CD4-positive, alpha-beta T cell (primary cell): ENCODE measurements at regions not wholly inside any gene's neighbourhood (a gene's known extent, or its start where the extent isn't known, plus 50 kb on each side); places are given as distances from the start of the nearest gene placed in this dataset.

Experiments
- ATAC-seq: fragments of 200-7000 bp; cut with Tn5 transposase; one replicate; pipeline ENCODE4 v1.10.0; 2022; ENCODE audit warnings: mild to moderate bottlenecking; ENCODE audit not compliant: poor library complexity
- CTCF ChIA-PET: fragments of 350-600 bp; sonication (Branson Sonifier 250); formaldehyde crosslinking; loops from one replicate; lab custom pipeline; 2021; ENCODE audit warnings: antibody characterized with exemption, inconsistent platforms; lab: Charles Lee
- POLR2A ChIA-PET: fragments of 350-600 bp; sonication (Branson Sonifier 250); formaldehyde crosslinking; loops from one replicate; lab custom pipeline; 2021; ENCODE audit warnings: antibody characterized with exemption, inconsistent platforms; lab: Charles Lee
- DNase-seq, 14 experiments: peaks; one replicate each; pipeline ENCODE4 v3.0.0-alpha.2; 2013 to 2020; ENCODE audit warnings: mixed read lengths in 2 of 14
- H3K27ac ChIP-seq, 2 donors: one replicate each; pipeline versions ENCODE4 v1.5.1 to v1.7.0; 2013; ENCODE audit warnings: low read length in 2 of 2, low read depth in 1 of 2, mild to moderate bottlenecking in 1 of 2
- H3K27me3 ChIP-seq, 2 experiments: 1 replicate in 1 of 2; 2 replicates in 1 of 2; pipeline versions ENCODE4 v1.6.1 to v1.7.0; 2013; ENCODE audit warnings: low read length in 2 of 2, control low read depth in 1 of 2, mild to moderate bottlenecking in 1 of 2, moderate library complexity in 1 of 2; ENCODE audit not compliant: insufficient read depth in 2 of 2, control insufficient read depth in 1 of 2
- H3K36me3 ChIP-seq: one replicate; pipeline ENCODE4 v1.6.1; 2013; ENCODE audit warnings: low read length, control low read depth; ENCODE audit not compliant: insufficient read depth
- H3K4me1 ChIP-seq: one replicate; pipeline ENCODE4 v1.6.1; 2013; ENCODE audit warnings: low read length, control low read depth; ENCODE audit not compliant: insufficient read depth
- H3K4me3 ChIP-seq: one replicate; pipeline ENCODE4 v1.5.1; 2013; ENCODE audit warnings: mild to moderate bottlenecking, low read length, moderate library complexity
- H3K9me3 ChIP-seq, 2 experiments: 1 replicate in 1 of 2; 2 replicates in 1 of 2; pipeline versions ENCODE4 v1.6.1 to v1.7.0; 2013; ENCODE audit warnings: low read length in 2 of 2, mild to moderate bottlenecking in 2 of 2, control low read depth in 1 of 2, moderate library complexity in 1 of 2; ENCODE audit not compliant: control insufficient read depth in 1 of 2, insufficient read depth in 1 of 2
- H3K27ac Mint-ChIP-seq: one replicate; pipeline ENCODE4 v1.8.0; 2020; ENCODE audit warnings: mixed read lengths
- H3K27me3 Mint-ChIP-seq: one replicate; pipeline ENCODE4 v1.8.0; 2021; ENCODE audit warnings: mixed read lengths
- H3K36me3 Mint-ChIP-seq: one replicate; pipeline ENCODE4 v1.8.0; 2021; ENCODE audit warnings: low read depth, mixed read lengths
- H3K4me1 Mint-ChIP-seq: one replicate; pipeline ENCODE4 v1.8.0; 2021; ENCODE audit warnings: low read depth, mixed read lengths
- H3K4me3 Mint-ChIP-seq: one replicate; pipeline ENCODE4 v1.8.0; 2020; ENCODE audit warnings: mild to moderate bottlenecking, mixed read lengths
- H3K9me3 Mint-ChIP-seq: one replicate; pipeline ENCODE4 v1.8.0; 2020; ENCODE audit warnings: mixed read lengths
- CTCF ChIP-seq: fragments of 200-600 bp; IDR thresholded peaks from one replicate; pipeline ENCODE4 v1.8.0; 2022; ENCODE audit warnings: antibody characterized with exemption, mild to moderate bottlenecking
- intact Hi-C, 2 experiments: fragments of 100-400 bp; cut with DNase I in 1 of 2; cut with micrococcal nuclease in 1 of 2; formaldehyde crosslinking; loops; one replicate each; pipeline versions ENCODE4 v1.15.1 to v1.9.0; 2023 to 2025; cut with DNase I, micrococcal nuclease

DNA sequence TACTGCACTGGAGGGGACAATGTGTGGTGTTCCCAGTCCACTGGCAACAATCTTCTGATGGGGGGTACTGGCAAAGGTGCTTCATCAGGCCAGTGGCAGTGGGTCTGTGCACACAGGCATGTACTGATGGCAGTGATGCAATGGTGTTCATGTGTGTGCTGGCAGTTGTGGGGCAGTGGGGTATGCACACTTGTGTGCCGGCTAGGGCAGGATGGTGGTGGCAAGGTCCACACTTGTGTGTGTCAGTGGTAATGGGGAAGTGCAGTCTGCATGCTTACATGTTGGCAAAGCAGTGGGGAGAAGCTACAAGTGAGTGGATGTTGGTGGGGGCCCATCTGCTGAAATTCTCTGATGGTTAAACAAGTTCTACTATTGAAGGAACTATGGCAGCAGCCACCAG lies 504.6 kb upstream of the ZNF462 start:
- TF ChIP-seq CTCF: no peak
- POLR2A ChIA-PET: no interaction called here
- Histone ChIP-seq H3K4me1 (no peaks in the 10 kb centered on the region), H3K27me3 (no peaks in the 10 kb centered on the region), H3K4me3 (no peak overlapping the region), H3K9me3 (peaks cover 0 to 16% of the 10 kb centered on the region in 2 experiments), H3K36me3 (no peaks in the 10 kb centered on the region), H3K27ac (no peak overlapping the region)
- intact Hi-C loops: no loop called here
- Mint-ChIP-seq H3K36me3 (no peaks in the 10 kb centered on the region), H3K27me3 (no peaks in the 10 kb centered on the region), H3K9me3 (peaks cover 15% of the 10 kb centered on the region), H3K4me3 (no peak overlapping the region), H3K27ac (no peak overlapping the region), H3K4me1 (no peaks in the 10 kb centered on the region)
- no peak for DNase-seq
- no peak for ATAC-seq
- CTCF ChIA-PET: no interaction called here

DNA sequence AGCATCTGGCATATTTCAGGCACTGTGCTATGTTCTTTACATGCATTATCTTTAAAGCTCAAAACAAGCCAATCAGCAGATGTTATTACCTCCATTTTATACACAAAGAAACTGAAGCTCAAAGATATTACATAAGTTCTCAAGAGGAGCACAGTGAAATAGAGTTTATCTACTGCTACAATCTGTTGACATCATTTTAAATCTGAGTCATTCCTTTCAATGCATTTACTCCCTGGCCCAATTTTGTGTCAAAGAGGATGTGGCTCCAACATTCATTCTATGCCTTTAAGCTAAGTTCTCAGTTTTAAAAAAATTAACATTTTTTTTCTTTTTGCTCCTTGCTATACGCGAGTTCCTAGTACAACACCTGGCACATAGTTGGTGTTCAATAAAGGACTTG lies 486.3 kb upstream of the ZNF462 start:
- no peak overlapping the region for H3K27ac ChIP-seq
- Mint-ChIP-seq H3K36me3 (no peaks in the 10 kb centered on the region), H3K9me3 (peaks cover 5% of the 10 kb centered on the region), H3K27ac (no peak overlapping the region), H3K4me3 (no peak overlapping the region), H3K4me1 (no peaks in the 10 kb centered on the region), H3K27me3 (no peaks in the 10 kb centered on the region)
- intact Hi-C loops: no loop called here
- ChIA-PET POLR2A (no interaction called here), CTCF (no interaction called here)
- no peak for TF ChIP-seq CTCF
- H3K4me1 ChIP-seq: no peaks in the 10 kb centered on the region
- H3K27me3 ChIP-seq: no peaks in the 10 kb centered on the region
- H3K36me3 ChIP-seq: no peaks in the 10 kb centered on the region
- ATAC-seq (no peak), DNase-seq (no peak)
- peaks cover 0 to 4% of the 10 kb centered on the region in 2 experiments for H3K9me3 ChIP-seq
- H3K4me3 ChIP-seq: no peak overlapping the region

DNA sequence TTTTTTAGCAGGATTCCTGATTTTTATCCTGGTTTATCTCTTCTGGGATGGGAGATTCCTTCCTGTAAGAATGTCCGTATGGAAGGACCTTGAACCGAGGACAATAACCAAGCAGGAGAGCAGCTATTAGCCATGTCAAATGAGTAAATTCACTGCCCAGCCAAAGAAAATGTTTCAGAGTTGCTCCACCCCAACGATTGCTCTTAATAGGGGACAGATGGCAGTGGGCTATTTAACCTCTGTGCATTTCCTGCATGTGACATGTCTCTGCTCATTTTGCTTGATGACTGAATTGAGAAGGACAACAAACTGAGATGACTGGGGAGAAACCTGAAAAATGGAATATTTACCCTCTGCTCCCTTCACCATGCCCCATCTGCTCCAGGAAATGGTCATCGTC lies 479.9 kb upstream of the ZNF462 start:
- Histone ChIP-seq H3K27ac (no peak overlapping the region), H3K27me3 (no peaks in the 10 kb centered on the region), H3K4me1 (no peaks in the 10 kb centered on the region), H3K4me3 (no peak overlapping the region), H3K36me3 (no peaks in the 10 kb centered on the region), H3K9me3 (peaks cover 0 to 3% of the 10 kb centered on the region in 2 experiments)
- TF ChIP-seq CTCF: no peak
- Mint-ChIP-seq H3K36me3 (no peaks in the 10 kb centered on the region), H3K27me3 (no peaks in the 10 kb centered on the region), H3K27ac (no peak overlapping the region), H3K9me3 (peaks cover 2% of the 10 kb centered on the region), H3K4me1 (no peaks in the 10 kb centered on the region), H3K4me3 (no peak overlapping the region)
- DNase-seq (no peak), ATAC-seq (no peak)
- CTCF ChIA-PET: no interaction called here
- POLR2A ChIA-PET: no interaction called here
- intact Hi-C loops: no loop called here
